NCI-H2029 treated with DMSO at 0.1 percent for 48 hours (cell line): ENCODE measurements at regions not wholly inside any gene's neighbourhood (a gene's known extent, or its start where the extent isn't known, plus 50 kb on each side); places are given as distances from the start of the nearest gene placed in this dataset.

Experiments used
- DNase-seq: peaks from one replicate; lab custom pipeline; 2025; lab: John Stamatoyannopoulos, UW

DNA sequence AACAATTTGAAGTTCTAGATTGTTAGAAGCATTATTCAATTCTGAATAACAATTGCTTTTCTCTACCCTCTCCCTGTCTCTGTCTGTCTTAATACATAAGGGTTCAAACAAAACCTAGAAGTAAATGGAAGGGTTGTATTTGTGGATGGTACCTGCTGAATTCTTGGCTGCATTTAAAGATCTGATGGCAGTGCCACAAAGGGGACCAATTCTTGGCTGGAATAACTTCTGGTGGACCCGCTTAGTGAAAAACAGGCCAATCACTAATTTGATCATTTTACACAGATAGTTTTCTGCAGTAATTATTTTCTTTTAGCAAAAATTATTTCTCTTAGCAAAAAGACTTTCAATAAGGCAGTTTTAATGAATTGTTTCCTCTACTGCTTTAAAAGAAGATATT is 353.5 kb downstream of the MYCN start:
- DNase-seq, result no peak

DNA sequence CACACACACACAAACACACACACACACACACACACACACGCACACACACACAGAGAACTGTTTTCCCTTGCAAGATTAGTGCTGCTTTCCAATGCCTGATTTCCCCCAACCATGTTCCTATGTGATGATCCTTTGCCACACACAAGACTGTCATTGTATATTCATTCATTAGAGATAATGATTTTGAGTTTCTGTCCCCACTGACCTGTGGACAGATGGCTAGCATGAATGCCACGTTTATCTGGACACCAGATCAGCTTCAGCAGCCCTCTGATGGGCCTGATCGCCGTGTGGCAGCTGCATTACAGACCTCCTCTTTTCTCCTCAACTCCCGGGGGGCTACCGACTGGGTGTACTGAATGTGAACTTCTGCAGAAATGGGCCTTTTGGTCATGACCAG is 353.0 kb downstream of the MYCN start:
- no peak for DNase-seq

GRCh38 chr2:16291731-16292550 is 351.6 kb downstream of the MYCN start:
- DNase-seq, result no peak

DNA sequence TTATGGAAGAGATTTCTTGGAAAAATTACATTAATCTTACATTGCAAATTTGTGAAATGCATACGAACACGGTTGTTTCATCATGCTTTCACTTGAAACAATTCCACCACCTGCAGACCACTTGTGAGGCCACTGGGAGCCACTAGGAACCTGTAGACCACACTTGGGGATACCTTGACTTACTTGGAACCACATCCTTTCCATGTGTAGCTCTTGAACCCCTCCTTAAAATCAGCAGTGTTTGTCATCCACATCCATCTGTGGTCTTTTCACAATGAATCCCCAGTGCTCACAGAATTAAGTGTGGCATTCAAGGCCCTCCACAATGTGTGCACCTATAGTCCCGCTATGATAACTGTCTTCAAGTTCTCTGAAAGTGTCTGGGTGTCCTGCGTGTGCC is 350.9 kb downstream of the MYCN start:
- DNase-seq, result no peak

- no peak for DNase-seq
Measured at GRCh38 chr2:16290311-16291020, 350.1 kb downstream of the MYCN start.

- no peak for DNase-seq
Measured at GRCh38 chr2:16288371-16289112, 348.2 kb downstream of the MYCN start.

GRCh38 chr2:16287831-16288230 is 347.5 kb downstream of the MYCN start:
- DNase-seq, result no peak

- no peak for DNase-seq
Measured at GRCh38 chr2:16287281-16287680, 346.9 kb downstream of the MYCN start.

- DNase-seq, result no peak
Measured at GRCh38 chr2:16285813-16286510, 345.6 kb downstream of the MYCN start.

DNA sequence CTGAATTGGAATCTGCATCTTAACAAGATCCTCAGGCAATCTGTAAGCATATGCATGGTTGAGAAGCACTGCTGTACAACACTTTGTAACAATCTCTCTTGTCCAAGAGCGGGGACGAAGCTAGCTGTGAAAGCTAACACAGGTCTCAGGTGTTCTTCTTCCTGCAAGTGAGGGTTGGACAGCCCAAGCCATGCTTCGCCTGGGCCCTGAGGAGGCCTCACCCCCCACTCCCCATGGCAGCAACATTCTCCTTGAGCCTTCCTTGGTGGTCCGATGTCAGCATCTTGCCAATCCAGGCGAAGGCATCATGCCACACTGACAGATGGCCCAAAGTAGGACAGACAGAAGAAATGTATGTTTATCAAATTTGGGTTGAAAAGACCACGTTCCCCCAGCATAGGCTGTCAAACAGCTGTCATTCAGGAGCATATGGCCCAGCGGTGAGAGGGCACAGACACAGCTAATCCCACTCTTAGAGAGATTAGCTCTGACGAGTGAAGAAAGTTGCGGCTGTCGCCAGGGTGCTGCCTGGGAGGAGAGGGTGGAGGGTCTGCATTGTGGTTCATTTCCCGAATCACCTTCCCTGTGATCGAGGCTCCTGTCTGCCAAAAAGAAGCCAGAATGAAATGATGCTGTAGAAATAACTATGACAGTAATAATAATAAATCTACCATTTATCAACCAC is 344.7 kb downstream of the MYCN start:
- no peak for DNase-seq

GRCh38 chr2:16283071-16283850 is 342.9 kb downstream of the MYCN start:
- no peak for DNase-seq

DNA sequence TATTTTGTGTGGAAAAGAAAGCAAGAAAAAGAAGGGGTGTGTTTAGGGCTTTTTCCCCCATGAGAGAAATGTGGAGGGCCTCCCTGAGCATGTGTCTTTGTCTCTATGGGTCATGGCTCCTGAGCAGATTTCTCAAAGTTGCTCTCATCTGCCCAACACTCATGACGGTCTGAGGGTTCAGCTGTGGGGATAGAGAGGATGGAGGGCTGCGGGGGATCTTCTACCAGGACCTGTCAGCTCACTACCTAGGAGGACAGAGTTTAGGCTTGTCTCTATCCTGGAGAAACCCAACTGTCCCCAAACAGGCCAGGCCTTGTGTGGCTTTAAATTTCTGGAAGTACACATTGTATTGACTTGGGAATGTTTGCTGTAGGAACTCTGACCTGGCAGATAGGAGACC is 342.2 kb downstream of the MYCN start:
- no peak for DNase-seq

DNA sequence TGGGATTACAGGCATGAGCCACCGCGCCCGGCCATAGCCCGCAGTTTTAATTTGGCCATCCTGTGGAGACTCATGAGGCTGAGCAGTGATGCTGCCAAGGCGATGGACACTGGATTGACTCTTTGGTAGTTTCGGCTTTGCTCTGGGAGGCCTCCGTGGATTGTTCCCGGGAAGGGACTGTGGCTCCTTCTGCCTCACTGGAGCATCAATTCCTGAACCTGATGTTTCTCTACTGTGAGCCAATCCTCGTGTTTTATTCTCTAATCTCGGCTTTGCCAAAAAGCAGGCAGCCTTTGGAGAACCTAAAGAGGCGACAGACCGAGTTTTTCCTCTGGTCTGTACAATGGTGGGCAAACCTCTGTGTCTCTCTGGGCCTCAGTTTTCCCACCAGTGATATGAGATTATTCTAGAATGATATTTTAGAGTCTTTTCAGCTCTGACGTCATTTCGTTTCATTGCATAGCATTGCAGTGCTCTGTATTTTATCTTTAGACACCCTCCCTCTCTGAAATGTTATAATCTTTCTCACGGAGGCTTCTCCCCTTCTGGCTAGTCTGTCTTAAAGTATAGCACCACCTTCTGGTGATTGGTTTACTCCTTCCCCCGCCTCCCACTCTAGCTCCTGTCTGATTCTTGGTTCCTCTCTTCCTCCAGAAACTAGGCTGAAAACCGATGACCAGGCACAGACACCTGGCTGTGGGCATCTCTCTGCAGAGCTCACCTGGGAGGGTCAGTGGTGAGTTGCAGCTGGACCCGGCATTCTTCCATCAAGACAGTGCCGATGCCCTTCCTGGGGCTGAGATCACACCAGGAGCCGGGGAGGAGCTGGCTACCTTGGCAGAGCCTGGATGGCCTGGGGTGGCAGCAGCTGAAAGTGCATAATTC is 341.3 kb downstream of the MYCN start:
- no peak for DNase-seq

DNA sequence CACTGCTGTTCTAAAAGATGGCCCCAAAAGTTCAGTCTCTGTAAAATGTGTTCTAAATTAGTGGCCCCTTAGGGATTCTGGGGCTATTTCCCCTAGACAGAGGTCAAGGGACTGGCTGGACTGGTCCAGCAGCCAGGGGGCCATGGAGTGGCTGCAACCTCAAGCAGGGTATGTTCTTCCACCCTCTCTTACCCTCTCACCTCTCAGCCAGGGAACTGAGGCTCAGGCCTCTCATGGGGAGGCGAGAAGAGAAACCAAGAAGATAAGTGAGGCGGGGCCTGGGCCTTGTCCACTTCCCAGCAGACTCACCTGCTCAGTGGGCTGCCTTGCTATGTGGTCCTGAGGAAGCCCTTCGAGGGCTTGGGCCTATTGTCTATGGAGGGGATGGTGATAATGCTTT is 339.7 kb downstream of the MYCN start:
- DNase-seq, result no peak

GRCh38 chr2:16279641-16280040 is 339.3 kb downstream of the MYCN start:
- DNase-seq, result no peak

- DNase-seq, result no peak
Measured at GRCh38 chr2:16279201-16279570, 338.8 kb downstream of the MYCN start.

- DNase-seq, result no peak
Measured at GRCh38 chr2:16278421-16279200, 338.3 kb downstream of the MYCN start.

GRCh38 chr2:16277117-16277516 is 336.8 kb downstream of the MYCN start:
- no peak for DNase-seq

DNA sequence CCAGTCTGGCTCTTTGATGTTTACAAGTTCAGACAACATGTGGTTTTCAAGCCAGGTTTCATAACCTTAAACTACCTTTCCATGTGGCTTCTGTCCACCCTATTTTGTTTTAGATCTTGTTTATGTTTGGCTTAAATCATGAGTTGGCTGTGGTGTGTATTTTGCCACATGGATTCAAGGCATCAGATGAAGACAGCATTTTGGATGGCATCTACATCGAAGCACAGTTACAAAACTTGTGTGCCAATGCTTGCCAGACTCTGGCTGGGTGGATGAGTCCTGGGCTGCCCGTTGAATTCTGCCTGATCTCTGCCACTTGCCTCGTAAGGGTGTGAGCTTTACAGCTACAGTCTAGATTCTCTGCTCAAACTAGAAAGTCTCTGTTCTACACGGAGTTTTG is 335.3 kb downstream of the MYCN start:
- DNase-seq, result no peak
